ENCODE measurements at regions not wholly inside any gene's neighbourhood (a gene's known extent, or its start where the extent isn't known, plus 50 kb on each side); places are given as distances from the start of the nearest gene placed in this dataset.

DNA sequence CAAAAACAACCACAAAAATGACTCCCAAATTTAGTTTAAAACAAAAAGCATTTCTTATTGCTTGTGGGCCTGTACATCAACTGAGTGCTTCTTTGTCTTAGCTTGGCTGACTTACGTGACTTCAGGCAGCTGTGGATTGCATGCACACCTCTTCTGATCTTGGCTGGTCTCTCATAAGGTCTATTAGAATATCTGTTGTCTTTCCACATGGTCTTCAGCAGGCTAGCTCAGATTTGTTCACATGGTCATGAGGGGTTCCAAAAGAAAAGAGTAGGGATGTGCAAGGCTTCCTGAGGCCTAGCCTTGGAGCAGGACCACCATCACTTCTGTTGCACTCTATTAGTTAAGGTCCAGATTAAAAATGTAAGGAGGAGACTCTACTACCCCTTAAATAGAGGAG, 120.1 kb downstream of the LRRC70 start:
- no peaks in the 10 kb centered on the region for H3K27me3 ChIP-seq
- 54 to 75% methylated on average over 1 of the region's 1 CpG for WGBS, 2 donors
- H3K4me1 ChIP-seq: no peaks in the 10 kb centered on the region
- intact Hi-C loops (cut with DNase I): no loop called here
- TF ChIP-seq, protein P1, sequence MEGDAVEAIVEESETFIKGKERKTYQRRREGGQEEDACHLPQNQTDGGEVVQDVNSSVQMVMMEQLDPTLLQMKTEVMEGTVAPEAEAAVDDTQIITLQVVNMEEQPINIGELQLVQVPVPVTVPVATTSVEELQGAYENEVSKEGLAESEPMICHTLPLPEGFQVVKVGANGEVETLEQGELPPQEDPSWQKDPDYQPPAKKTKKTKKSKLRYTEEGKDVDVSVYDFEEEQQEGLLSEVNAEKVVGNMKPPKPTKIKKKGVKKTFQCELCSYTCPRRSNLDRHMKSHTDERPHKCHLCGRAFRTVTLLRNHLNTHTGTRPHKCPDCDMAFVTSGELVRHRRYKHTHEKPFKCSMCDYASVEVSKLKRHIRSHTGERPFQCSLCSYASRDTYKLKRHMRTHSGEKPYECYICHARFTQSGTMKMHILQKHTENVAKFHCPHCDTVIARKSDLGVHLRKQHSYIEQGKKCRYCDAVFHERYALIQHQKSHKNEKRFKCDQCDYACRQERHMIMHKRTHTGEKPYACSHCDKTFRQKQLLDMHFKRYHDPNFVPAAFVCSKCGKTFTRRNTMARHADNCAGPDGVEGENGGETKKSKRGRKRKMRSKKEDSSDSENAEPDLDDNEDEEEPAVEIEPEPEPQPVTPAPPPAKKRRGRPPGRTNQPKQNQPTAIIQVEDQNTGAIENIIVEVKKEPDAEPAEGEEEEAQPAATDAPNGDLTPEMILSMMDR (IDR thresholded peaks at IDR 0.05): no peak
- TF ChIP-seq POLR2A (IDR thresholded peaks at IDR 0.05): no peak
- ATAC-seq (no peak), DNase-seq (no peak)
- no peaks in the 10 kb centered on the region for H3K9me3 ChIP-seq
- no peak overlapping the region for H3K27ac ChIP-seq
- no peaks in the 10 kb centered on the region for H3K36me3 ChIP-seq (replicated peaks in 1 of 2; ENCODE audit: insufficient read depth in 1 of 2, low read depth in 2 of 2)
- H3K4me3 ChIP-seq: no peak overlapping the region

DNA sequence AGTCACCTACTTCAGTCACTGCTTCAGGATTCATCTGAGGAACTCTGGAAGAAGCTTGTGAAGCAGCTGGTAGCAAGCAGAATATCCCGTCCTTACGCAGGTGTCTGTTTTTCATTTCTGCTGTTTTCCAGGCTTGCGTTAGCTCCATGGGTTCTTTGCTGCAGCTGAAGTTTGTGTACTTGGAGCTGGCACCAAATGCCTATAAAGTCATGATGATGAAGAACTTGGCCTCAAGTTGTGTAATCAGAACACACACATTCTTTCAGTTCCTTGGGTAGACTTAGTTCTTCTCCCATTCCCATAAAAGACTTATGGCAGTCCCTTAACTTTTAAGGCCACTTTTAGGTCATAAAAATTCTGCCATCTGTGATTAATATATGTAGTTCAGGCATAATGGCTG, 116.7 kb downstream of the LRRC70 start:
- no peaks in the 10 kb centered on the region for H3K27me3 ChIP-seq
- ATAC-seq: no peak
- no peak overlapping the region for H3K4me3 ChIP-seq
- intact Hi-C loops (cut with DNase I): no loop called here
- no peak overlapping the region for H3K27ac ChIP-seq
- 88 to 93% methylated on average over 3 of the region's 3 CpGs for WGBS, 2 donors
- H3K4me1 ChIP-seq: no peaks in the 10 kb centered on the region
- DNase-seq: no peak
- H3K36me3 ChIP-seq (replicated peaks in 1 of 2; ENCODE audit: insufficient read depth in 1 of 2, low read depth in 2 of 2): no peaks in the 10 kb centered on the region
- no peaks in the 10 kb centered on the region for H3K9me3 ChIP-seq
- TF ChIP-seq, protein P1 (IDR thresholded peaks at IDR 0.05): no peak
- no peak for TF ChIP-seq POLR2A (IDR thresholded peaks at IDR 0.05)

DNA sequence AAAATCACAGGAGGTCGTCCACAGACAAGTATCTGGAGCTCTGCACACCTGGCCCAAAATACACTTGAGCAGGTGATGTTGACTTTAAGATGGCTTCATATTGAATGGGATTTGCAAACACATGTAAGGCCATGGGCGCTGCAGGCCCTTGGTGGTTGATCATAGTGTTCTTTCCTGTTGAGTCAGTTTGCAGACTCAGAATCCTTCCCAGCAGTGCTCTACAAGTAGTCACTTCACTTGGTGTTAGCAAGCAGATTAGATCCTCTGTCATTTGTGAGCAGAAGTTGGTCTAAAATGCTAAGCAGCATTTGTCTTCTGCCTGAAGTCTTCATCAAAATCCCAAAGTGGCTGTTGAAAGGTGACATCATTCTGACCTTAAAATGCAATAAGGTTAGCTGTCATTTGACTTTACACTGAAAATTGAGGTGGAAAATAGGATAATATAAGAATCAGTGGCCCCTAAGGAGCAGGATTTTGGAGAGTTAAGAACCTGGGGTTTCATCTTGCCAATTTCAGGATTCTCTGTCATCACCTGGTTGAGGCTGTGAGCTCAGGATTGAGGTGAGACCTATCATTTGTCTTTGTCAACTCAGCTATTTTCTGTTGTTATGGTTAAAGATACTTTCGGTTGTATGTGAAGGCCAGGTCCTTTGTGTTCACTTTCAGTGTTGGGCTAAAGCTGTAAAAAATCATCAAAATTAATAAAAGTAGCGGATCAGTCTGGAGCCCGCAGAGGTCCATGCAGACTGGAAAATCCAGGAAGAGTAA, 114.5 kb downstream of the LRRC70 start:
- TF ChIP-seq POLR2A (IDR thresholded peaks at IDR 0.05): no peak
- TF ChIP-seq, protein P1 (IDR thresholded peaks at IDR 0.05): no peak
- Histone ChIP-seq H3K36me3 (replicated peaks in 1 of 2; ENCODE audit: insufficient read depth in 1 of 2, low read depth in 2 of 2) (no peaks in the 10 kb centered on the region), H3K9me3 (no peaks in the 10 kb centered on the region), H3K4me1 (no peaks in the 10 kb centered on the region), H3K27me3 (no peaks in the 10 kb centered on the region), H3K27ac (no peak overlapping the region), H3K4me3 (no peak overlapping the region)
- intact Hi-C loops (cut with DNase I): no loop called here
- DNase-seq: no peak
- WGBS, 2 donors: 67 to 69% methylated on average over 5 of the region's 5 CpGs
- ATAC-seq: no peak

DNA sequence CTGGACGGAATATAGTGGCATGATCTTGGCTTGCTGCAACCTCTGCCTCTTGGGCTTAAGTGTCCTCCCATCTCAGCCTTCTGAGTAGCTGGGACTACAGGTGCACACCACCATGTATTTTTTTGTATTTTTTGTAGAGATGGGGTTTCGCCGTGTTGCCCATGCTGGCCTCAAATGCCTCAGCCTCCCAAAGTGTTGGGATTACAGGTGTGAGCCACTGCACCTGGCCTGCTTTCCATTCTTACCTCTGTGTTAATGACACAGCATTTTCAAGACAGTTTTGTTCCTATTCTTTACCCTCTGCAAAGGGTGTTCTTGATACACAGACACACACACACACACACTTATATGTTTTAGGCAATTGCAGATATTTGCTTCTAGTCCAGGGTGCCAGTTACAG, 113.3 kb downstream of the LRRC70 start:
- Histone ChIP-seq H3K9me3 (no peaks in the 10 kb centered on the region), H3K4me1 (no peaks in the 10 kb centered on the region), H3K4me3 (no peak overlapping the region), H3K27me3 (no peaks in the 10 kb centered on the region), H3K27ac (no peak overlapping the region), H3K36me3 (replicated peaks in 1 of 2; ENCODE audit: insufficient read depth in 1 of 2, low read depth in 2 of 2) (no peaks in the 10 kb centered on the region)
- 85 to 95% methylated on average over 3 of the region's 3 CpGs for WGBS, 2 donors
- intact Hi-C loops (cut with DNase I): no loop called here
- TF ChIP-seq, protein P1 (IDR thresholded peaks at IDR 0.05): no peak
- no peak for TF ChIP-seq POLR2A (IDR thresholded peaks at IDR 0.05)
- ATAC-seq (no peak), DNase-seq (no peak)

DNA sequence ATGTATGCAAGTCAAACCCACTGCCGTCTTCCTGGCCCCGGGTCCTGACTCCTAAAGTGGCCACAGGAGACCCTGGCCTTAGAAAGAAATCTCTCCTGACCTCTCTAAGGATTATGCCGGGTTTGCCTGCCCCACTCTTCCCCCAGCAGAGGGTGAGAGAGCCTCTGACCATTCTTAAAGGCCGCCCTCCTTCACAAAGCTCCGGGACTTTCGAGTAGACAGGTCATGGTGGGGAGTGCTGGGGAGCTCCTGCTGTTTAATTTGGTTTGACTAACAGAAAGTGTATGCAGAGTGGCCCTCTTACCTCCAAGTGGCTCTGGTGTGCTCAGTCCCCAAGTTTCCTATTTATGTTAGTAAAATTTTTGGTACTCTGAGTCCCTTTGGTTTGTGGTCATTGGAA, 111.8 kb downstream of the LRRC70 start:
- 53 to 69% methylated on average over 4 to 6 of the region's 6 CpGs for WGBS, 2 donors
- ATAC-seq: no peak

More for the DNA sequence above, 111.8 kb downstream of the LRRC70 start:
- Histone ChIP-seq H3K36me3 (replicated peaks in 1 of 2; ENCODE audit: insufficient read depth in 1 of 2, low read depth in 2 of 2) (no peaks in the 10 kb centered on the region), H3K4me3 (no peak overlapping the region), H3K27me3 (no peaks in the 10 kb centered on the region), H3K4me1 (no peaks in the 10 kb centered on the region), H3K9me3 (no peaks in the 10 kb centered on the region), H3K27ac (no peak overlapping the region)
- no peak for DNase-seq
- TF ChIP-seq POLR2A (IDR thresholded peaks at IDR 0.05): no peak
- TF ChIP-seq, protein P1 (IDR thresholded peaks at IDR 0.05): no peak
- intact Hi-C loops (cut with DNase I): no loop called here
